NCI-H524 treated with DMSO at 0.1 percent for 48 hours (cell line): ENCODE measurements at regions not wholly inside any gene's neighbourhood (a gene's known extent, or its start where the extent isn't known, plus 50 kb on each side); places are given as distances from the start of the nearest gene placed in this dataset.
A peak's percentile ranks its signal among the peaks of the same experiment; 100 is the strongest.

ENCODE experiments used
- DNase-seq: peaks from one replicate; lab custom pipeline; 2025; lab: John Stamatoyannopoulos, UW

GRCh38 chr18:69109686-69110085 lies 291.0 kb upstream of the DOK6 start:
- no peak for DNase-seq

- DNase-seq: no peak
Measured at GRCh38 chr18:69120833-69121232, 279.9 kb upstream of the DOK6 start.

- no peak for DNase-seq
Measured at GRCh38 chr18:69123421-69123820, 277.3 kb upstream of the DOK6 start.

- DNase-seq: no peak
Measured at GRCh38 chr18:69127873-69128500, 272.7 kb upstream of the DOK6 start.

- DNase-seq: no peak
Measured at GRCh38 chr18:69128566-69128965, 272.1 kb upstream of the DOK6 start.

GRCh38 chr18:69128978-69129377 lies 271.7 kb upstream of the DOK6 start:
- DNase-seq: no peak

GRCh38 chr18:69138088-69138487 lies 262.6 kb upstream of the DOK6 start:
- no peak for DNase-seq

GRCh38 chr18:69143084-69143483 lies 257.6 kb upstream of the DOK6 start:
- DNase-seq: no peak

- DNase-seq: no peak
Measured at GRCh38 chr18:69152436-69152835, 248.3 kb upstream of the DOK6 start.

- peak; percentile 33 for DNase-seq
Measured at GRCh38 chr18:69157906-69158305, 242.8 kb upstream of the DOK6 start.

GRCh38 chr18:69158944-69159343 lies 241.7 kb upstream of the DOK6 start:
- no peak for DNase-seq

GRCh38 chr18:69161383-69162028 lies 239.2 kb upstream of the DOK6 start:
- DNase-seq: no peak

GRCh38 chr18:69162649-69163048 lies 238.0 kb upstream of the DOK6 start:
- DNase-seq: no peak

- no peak for DNase-seq
Measured at GRCh38 chr18:69172046-69172445, 228.6 kb upstream of the DOK6 start.

GRCh38 chr18:69175681-69176080 lies 225.0 kb upstream of the DOK6 start:
- DNase-seq: no peak

GRCh38 chr18:69176741-69177140 lies 223.9 kb upstream of the DOK6 start:
- DNase-seq: no peak

- no peak for DNase-seq
Measured at GRCh38 chr18:69177702-69178101, 223.0 kb upstream of the DOK6 start.

GRCh38 chr18:69186162-69186561 lies 214.5 kb upstream of the DOK6 start:
- no peak for DNase-seq

- DNase-seq: no peak
Measured at GRCh38 chr18:69196336-69196735, 204.4 kb upstream of the DOK6 start.

GRCh38 chr18:69205925-69206324 lies 194.8 kb upstream of the DOK6 start:
- DNase-seq: no peak

GRCh38 chr18:69208545-69208944 lies 192.1 kb upstream of the DOK6 start:
- no peak for DNase-seq

GRCh38 chr18:69209761-69210160 lies 190.9 kb upstream of the DOK6 start:
- DNase-seq: peak; percentile 3

GRCh38 chr18:69213842-69214241 lies 186.8 kb upstream of the DOK6 start:
- no peak for DNase-seq

GRCh38 chr18:69215161-69215560 lies 185.5 kb upstream of the DOK6 start:
- peak; percentile 63 for DNase-seq
